ENCODE measurements at regions not wholly inside any gene's neighbourhood (a gene's known extent, or its start where the extent isn't known, plus 50 kb on each side); places are given as distances from the start of the nearest gene placed in this dataset.

DNA sequence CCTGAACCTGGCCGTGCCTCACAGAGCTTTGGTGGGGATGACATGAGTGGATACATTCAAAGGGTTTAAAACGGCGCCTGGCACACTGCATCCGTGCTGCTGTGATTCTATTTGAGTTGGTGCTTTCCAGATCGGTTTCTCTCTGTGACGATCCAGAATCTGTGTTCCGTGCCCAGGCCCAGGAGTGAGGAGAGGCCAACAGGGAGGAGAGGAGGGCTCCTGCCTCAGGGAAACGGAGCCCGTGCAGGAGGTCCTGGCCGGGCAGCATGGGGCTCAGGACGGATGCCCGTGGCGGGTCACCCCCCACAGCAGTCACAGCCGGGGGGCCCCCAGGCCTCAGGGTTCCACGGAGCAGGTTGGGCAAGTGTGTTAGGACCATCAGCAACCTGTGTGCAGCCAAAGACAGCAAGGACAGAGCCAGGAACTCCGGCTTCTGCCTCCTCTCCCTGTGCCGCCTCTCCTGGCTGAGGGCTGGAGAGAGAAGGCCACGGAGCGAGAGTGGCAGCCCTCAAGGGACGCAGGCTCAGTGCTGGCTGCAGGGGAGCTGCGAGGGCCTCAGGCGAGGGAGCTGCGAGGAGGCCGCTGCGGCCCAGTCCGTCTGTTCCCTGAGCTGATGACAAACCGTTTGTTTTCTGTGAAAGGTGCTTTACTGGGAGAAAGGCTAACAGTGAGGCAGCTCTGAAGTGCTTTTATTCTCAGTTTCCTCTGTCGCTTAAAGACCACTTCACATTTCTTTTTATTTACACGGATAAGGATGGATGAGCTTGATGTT lies 99.3 kb downstream of the METRNL start:
- TF ChIP-seq, protein P1, sequence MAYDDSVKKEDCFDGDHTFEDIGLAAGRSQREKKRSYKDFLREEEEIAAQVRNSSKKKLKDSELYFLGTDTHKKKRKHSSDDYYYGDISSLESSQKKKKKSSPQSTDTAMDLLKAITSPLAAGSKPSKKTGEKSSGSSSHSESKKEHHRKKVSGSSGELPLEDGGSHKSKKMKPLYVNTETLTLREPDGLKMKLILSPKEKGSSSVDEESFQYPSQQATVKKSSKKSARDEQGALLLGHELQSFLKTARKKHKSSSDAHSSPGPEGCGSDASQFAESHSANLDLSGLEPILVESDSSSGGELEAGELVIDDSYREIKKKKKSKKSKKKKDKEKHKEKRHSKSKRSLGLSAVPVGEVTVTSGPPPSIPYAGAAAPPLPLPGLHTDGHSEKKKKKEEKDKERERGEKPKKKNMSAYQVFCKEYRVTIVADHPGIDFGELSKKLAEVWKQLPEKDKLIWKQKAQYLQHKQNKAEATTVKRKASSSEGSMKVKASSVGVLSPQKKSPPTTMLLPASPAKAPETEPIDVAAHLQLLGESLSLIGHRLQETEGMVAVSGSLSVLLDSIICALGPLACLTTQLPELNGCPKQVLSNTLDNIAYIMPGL (CRISPR knock-in tag; IDR thresholded peaks at IDR 0.05; ENCODE audit: borderline replicate concordance): no peak
- TF ChIP-seq RAD21 (conservative IDR thresholded peaks at IDR 0.05 in 1 of 2, IDR thresholded peaks at IDR 0.05 in 1 of 2) (no peak), EP300 (IDR thresholded peaks at IDR 0.05) (no peak), POLR2A (IDR thresholded peaks at IDR 0.05; ENCODE audit: low read length) (no peak), RFX5 (IDR thresholded peaks at IDR 0.05) (no peak), SMC3 (IDR thresholded peaks at IDR 0.05) (no peak), BHLHE40 (IDR thresholded peaks at IDR 0.05; ENCODE audit: low read depth, low read length) (no peak), HDAC2 (IDR thresholded peaks at IDR 0.05) (no peak)
- TF ChIP-seq, protein P2, sequence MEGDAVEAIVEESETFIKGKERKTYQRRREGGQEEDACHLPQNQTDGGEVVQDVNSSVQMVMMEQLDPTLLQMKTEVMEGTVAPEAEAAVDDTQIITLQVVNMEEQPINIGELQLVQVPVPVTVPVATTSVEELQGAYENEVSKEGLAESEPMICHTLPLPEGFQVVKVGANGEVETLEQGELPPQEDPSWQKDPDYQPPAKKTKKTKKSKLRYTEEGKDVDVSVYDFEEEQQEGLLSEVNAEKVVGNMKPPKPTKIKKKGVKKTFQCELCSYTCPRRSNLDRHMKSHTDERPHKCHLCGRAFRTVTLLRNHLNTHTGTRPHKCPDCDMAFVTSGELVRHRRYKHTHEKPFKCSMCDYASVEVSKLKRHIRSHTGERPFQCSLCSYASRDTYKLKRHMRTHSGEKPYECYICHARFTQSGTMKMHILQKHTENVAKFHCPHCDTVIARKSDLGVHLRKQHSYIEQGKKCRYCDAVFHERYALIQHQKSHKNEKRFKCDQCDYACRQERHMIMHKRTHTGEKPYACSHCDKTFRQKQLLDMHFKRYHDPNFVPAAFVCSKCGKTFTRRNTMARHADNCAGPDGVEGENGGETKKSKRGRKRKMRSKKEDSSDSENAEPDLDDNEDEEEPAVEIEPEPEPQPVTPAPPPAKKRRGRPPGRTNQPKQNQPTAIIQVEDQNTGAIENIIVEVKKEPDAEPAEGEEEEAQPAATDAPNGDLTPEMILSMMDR (IDR thresholded peaks at IDR 0.05): no peak
- TF ChIP-seq, protein P3, sequence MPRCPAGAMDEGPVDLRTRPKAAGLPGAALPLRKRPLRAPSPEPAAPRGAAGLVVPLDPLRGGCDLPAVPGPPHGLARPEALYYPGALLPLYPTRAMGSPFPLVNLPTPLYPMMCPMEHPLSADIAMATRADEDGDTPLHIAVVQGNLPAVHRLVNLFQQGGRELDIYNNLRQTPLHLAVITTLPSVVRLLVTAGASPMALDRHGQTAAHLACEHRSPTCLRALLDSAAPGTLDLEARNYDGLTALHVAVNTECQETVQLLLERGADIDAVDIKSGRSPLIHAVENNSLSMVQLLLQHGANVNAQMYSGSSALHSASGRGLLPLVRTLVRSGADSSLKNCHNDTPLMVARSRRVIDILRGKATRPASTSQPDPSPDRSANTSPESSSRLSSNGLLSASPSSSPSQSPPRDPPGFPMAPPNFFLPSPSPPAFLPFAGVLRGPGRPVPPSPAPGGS (IDR thresholded peaks at IDR 0.05): no peak
- TF ChIP-seq, protein P4, sequence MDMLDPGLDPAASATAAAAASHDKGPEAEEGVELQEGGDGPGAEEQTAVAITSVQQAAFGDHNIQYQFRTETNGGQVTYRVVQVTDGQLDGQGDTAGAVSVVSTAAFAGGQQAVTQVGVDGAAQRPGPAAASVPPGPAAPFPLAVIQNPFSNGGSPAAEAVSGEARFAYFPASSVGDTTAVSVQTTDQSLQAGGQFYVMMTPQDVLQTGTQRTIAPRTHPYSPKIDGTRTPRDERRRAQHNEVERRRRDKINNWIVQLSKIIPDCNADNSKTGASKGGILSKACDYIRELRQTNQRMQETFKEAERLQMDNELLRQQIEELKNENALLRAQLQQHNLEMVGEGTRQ (IDR thresholded peaks at IDR 0.05): no peak
- TF ChIP-seq, protein P5, sequence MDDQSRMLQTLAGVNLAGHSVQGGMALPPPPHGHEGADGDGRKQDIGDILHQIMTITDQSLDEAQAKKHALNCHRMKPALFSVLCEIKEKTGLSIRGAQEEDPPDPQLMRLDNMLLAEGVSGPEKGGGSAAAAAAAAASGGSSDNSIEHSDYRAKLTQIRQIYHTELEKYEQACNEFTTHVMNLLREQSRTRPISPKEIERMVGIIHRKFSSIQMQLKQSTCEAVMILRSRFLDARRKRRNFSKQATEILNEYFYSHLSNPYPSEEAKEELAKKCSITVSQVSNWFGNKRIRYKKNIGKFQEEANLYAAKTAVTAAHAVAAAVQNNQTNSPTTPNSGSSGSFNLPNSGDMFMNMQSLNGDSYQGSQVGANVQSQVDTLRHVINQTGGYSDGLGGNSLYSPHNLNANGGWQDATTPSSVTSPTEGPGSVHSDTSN (IDR thresholded peaks at IDR 0.05): no peak

Data from A549 (cell line).